ENCODE measurements at regions not wholly inside any gene's neighbourhood (a gene's known extent, or its start where the extent isn't known, plus 50 kb on each side); places are given as distances from the start of the nearest gene placed in this dataset.

DNA sequence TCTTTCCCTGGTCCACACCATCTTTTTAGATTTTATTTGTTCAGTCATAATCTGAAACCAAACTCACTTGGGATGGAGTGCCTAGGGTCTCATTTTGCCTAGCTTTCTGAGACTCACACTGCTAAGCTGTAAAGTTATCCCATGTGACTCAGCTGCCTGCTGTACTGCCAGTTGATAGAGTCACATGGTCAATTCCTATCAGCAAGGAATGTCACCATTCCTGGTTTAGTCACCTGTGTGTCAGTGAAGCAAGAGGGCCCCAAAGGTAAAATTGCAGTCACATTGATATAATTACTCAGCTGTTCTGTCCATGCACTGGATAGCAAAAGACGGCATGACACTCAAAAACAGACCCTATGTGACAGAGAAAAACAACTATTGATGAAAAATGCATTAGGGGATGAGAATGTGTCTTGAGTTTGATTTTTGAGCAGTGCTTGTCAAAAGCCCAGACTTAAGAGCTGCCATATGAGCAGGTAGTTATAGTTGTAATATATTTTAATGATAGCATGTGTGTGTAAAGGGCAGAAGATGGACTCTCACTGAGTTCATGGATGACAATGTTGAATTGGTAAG, 413.2 kb downstream of the PPARGC1A start:
- ChIA-PET CTCF (no interaction called here), POLR2A (no interaction called here)
- H3K4me3 ChIP-seq (ENCODE audit: low read depth, low read length), result no peak overlapping the region
- TF ChIP-seq, protein P1, sequence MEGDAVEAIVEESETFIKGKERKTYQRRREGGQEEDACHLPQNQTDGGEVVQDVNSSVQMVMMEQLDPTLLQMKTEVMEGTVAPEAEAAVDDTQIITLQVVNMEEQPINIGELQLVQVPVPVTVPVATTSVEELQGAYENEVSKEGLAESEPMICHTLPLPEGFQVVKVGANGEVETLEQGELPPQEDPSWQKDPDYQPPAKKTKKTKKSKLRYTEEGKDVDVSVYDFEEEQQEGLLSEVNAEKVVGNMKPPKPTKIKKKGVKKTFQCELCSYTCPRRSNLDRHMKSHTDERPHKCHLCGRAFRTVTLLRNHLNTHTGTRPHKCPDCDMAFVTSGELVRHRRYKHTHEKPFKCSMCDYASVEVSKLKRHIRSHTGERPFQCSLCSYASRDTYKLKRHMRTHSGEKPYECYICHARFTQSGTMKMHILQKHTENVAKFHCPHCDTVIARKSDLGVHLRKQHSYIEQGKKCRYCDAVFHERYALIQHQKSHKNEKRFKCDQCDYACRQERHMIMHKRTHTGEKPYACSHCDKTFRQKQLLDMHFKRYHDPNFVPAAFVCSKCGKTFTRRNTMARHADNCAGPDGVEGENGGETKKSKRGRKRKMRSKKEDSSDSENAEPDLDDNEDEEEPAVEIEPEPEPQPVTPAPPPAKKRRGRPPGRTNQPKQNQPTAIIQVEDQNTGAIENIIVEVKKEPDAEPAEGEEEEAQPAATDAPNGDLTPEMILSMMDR (IDR thresholded peaks at IDR 0.05; ENCODE audit: insufficient read depth, low read length, missing control alignments), result no peak
- no peak for DNase-seq (ENCODE audit: low read depth, low spot score)

DNA sequence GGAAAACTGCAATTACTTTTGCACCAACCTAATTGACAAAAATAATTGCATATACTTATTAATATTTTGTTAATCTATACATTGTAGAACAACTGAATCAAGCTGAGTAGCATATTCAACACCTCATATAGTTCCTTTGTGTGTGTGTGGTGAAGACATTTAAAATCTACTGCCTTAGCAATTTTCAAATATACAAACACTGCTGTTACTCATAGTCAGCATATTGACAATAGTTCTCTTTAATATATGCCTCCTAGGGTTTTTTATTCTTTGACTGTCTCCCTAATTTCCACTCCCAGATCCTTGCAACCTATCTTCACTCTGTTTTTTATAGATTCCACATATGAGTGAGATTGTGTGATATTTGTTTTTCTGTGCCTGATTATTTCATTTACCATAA, 426.8 kb downstream of the PPARGC1A start:
- H3K4me3 ChIP-seq (ENCODE audit: low read depth, low read length), result no peak overlapping the region
- ChIA-PET POLR2A (no interaction called here), CTCF (no interaction called here)
- DNase-seq (ENCODE audit: low read depth, low spot score), result no peak
- TF ChIP-seq, protein P1 (IDR thresholded peaks at IDR 0.05; ENCODE audit: insufficient read depth, low read length, missing control alignments), result no peak

DNA sequence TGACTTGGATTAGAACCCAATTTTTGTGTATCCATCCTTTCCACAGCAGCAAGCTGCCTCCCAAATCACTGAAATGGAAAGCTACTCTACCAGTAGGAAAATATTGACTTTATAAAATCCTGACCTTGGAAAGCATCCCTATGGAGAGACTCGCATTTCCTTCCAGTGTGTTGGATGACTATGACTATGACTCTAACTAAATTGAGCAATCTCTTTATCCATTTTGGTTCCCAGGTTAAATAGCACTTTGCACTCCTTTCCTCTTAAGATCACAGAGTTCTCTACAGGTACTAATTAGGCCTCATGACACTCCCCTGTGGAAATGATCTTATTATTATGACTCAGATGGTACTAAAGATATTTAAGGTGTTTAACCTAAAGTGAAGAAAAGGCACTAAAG, 431.8 kb downstream of the PPARGC1A start:
- TF ChIP-seq, protein P1 (IDR thresholded peaks at IDR 0.05; ENCODE audit: insufficient read depth, low read length, missing control alignments), result no peak
- no peak for DNase-seq (ENCODE audit: low read depth, low spot score)
- H3K4me3 ChIP-seq (ENCODE audit: low read depth, low read length), result no peak overlapping the region
- ChIA-PET CTCF (no interaction called here), POLR2A (no interaction called here)

DNA sequence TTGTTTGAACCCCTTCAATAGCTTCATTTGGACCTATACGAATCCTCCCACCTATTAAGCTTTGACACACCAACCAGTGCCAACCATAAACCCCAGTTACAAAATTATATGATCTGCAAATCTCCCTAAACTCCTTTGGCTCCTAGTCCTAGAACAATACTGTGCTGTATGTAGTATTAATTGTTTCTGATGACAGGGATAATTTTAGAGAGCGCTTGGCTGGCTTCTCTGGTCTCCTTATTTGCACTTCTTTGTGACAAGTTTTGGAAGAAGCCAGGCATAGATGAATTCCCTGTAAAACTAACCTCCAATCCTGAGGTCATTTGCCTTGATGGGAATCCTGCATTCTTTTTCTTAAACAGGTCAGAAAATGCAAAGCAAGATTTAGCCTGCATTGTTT, 433.0 kb downstream of the PPARGC1A start:
- no peak for DNase-seq (ENCODE audit: low read depth, low spot score)
- POLR2A ChIA-PET, result no interaction called here
- no peak overlapping the region for H3K4me3 ChIP-seq (ENCODE audit: low read depth, low read length)
- TF ChIP-seq, protein P1 (IDR thresholded peaks at IDR 0.05; ENCODE audit: insufficient read depth, low read length, missing control alignments), result no peak
- CTCF ChIA-PET, result no interaction called here

DNA sequence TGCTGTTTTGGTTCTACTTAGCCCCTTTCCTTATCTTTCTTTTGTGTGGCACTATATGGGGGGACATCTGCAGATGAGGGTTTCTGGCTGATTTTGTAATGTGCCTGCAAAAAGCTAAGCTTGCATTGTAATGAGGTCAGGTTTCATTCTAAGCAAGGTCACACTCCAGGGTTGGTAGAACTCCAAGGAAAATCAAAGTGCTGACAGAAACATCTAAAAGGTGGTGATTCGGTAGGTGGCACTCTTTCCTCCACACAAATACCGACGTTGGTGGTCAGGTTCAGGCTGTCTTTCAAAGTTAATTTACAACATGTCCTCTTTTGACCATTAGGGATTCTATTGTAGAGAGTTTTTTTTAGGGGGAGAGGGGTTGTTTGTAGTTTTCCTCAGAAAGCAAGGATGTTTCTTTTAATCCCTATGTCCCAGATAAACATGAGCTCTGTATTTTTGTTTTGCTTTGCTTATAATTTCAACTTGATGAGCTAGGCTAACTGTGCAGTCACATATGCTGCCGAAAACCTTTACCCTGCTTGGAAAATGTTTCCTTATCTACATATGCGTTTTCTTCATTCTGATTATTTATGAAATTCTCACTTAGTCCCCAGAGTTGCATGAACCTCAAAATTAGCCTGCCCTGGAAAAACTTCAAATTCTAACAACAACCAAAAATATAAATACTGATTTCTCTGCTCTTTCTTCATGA, 434.2 kb downstream of the PPARGC1A start:
- POLR2A ChIA-PET, result no interaction called here
- no peak overlapping the region for H3K4me3 ChIP-seq (ENCODE audit: low read depth, low read length)
- DNase-seq (ENCODE audit: low read depth, low spot score), result no peak
- TF ChIP-seq, protein P1 (IDR thresholded peaks at IDR 0.05; ENCODE audit: insufficient read depth, low read length, missing control alignments), result no peak
- CTCF ChIA-PET, result no interaction called here

DNA sequence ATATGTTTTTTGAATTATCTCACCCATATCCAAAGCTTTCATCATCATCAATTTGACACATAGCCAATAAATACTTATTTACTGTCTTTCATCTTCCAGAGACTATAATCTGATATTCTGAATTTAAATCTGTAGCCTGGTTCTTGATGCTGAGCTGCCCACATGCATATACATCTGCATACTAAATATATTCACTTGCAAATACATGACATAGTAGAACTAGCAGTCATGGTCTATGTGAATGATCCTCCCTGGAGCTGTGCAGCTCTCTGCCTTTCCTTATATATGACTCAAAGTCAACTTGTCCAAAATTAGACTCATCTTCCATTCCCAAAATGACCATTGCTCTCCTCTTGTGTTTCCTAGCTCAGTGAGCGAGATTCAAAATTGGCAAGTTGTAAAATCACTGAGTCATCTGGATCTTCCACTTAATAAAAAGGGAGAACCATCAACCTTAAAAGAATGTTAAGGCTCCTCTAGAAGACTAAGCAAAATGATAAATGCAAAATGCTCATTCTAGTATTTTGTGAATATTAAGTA, 448.2 kb downstream of the PPARGC1A start:
- no peak for DNase-seq (ENCODE audit: low read depth, low spot score)
- CTCF ChIA-PET, result no interaction called here

More for the DNA sequence above, 448.2 kb downstream of the PPARGC1A start:
- no peak overlapping the region for H3K4me3 ChIP-seq (ENCODE audit: low read depth, low read length)
- POLR2A ChIA-PET, result no interaction called here
- TF ChIP-seq, protein P1 (IDR thresholded peaks at IDR 0.05; ENCODE audit: insufficient read depth, low read length, missing control alignments), result no peak

Data from AG04449 (cell line).